ENCODE measurements at regions not wholly inside any gene's neighbourhood (a gene's known extent, or its start where the extent isn't known, plus 50 kb on each side); places are given as distances from the start of the nearest gene placed in this dataset.

DNA sequence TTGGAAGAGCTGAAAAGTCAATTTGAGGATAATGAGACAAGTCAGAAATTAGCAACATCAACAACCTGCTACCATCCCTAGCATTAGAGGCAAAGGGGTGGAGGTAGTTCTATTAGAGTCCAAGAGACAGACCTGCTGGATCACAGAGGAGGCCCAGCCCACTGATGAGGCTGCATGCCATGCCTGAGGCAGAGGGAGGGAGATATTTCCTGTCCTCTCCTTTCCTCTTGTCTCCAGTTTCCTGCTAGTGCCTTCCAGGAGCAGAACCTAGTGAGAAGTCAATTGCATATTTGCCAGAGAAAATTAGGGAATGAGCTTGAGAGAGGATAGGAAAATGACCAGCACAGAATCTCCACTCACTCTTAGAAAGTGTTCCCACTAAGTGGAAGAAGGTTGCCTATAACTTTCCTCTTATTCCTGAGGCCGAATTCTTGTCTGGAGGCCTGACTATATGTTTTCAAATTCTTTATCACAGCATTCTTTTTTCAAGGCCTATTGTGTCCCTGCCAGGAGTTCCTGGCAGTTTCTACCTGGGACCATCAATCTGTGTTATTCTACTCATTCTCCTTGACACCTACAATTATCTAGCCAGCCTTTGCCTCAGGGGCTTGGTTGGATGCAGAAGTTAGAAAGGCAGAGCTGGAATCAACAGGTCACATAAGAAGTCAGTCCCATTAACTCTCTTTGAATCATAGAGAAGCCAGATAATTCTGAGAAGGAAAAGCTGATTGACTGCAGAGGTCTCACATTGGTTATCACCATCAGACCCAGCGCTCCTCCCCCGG, 121.9 kb downstream of the EMP1 start:
- Histone ChIP-seq H3K4me1 (ENCODE audit: control insufficient read depth in 1 of 2, insufficient read depth in 2 of 2, low read length in 2 of 2) (no peaks in the 10 kb centered on the region), H3K9me3 (ENCODE audit: control insufficient read depth in 1 of 2, low read length in 2 of 2) (peaks cover 4 to 12% of the 10 kb centered on the region in 2 donors), H3K36me3 (ENCODE audit: control insufficient read depth in 1 of 2, insufficient read depth in 2 of 2, low read length in 2 of 2) (no peaks in the 10 kb centered on the region), H3K9ac (ENCODE audit: low read depth in 1 of 2, low read length in 2 of 2) (no peak overlapping the region), H3K4me3 (ENCODE audit: low read depth in 1 of 2, low read length in 2 of 2) (no peak overlapping the region), H3K27ac (ENCODE audit: low read depth, low read length) (no peak overlapping the region), H3K27me3 (ENCODE audit: control insufficient read depth in 1 of 2, insufficient read depth in 2 of 2, low read length in 2 of 2) (no peaks in the 10 kb centered on the region)

- Histone ChIP-seq H3K9ac (ENCODE audit: low read depth in 1 of 2, low read length in 2 of 2) (no peak overlapping the region), H3K4me3 (ENCODE audit: low read depth in 1 of 2, low read length in 2 of 2) (no peak overlapping the region), H3K36me3 (ENCODE audit: control insufficient read depth in 1 of 2, insufficient read depth in 2 of 2, low read length in 2 of 2) (no peaks in the 10 kb centered on the region), H3K4me1 (ENCODE audit: control insufficient read depth in 1 of 2, insufficient read depth in 2 of 2, low read length in 2 of 2) (no peaks in the 10 kb centered on the region), H3K27me3 (ENCODE audit: control insufficient read depth in 1 of 2, insufficient read depth in 2 of 2, low read length in 2 of 2) (no peaks in the 10 kb centered on the region), H3K27ac (ENCODE audit: low read depth, low read length) (no peak overlapping the region), H3K9me3 (ENCODE audit: control insufficient read depth in 1 of 2, low read length in 2 of 2) (peaks cover 4 to 12% of the 10 kb centered on the region in 2 donors)
Observed at GRCh38 chr12:13316587-13317246, 120.2 kb downstream of the EMP1 start.

GRCh38 chr12:13313886-13314285, 117.4 kb downstream of the EMP1 start:
- Histone ChIP-seq H3K36me3 (ENCODE audit: control insufficient read depth in 1 of 2, insufficient read depth in 2 of 2, low read length in 2 of 2) (no peaks in the 10 kb centered on the region), H3K4me1 (ENCODE audit: control insufficient read depth in 1 of 2, insufficient read depth in 2 of 2, low read length in 2 of 2) (no peaks in the 10 kb centered on the region), H3K9ac (ENCODE audit: low read depth in 1 of 2, low read length in 2 of 2) (no peak overlapping the region), H3K27me3 (ENCODE audit: control insufficient read depth in 1 of 2, insufficient read depth in 2 of 2, low read length in 2 of 2) (no peaks in the 10 kb centered on the region), H3K27ac (ENCODE audit: low read depth, low read length) (no peak overlapping the region), H3K4me3 (ENCODE audit: low read depth in 1 of 2, low read length in 2 of 2) (no peak overlapping the region), H3K9me3 (ENCODE audit: control insufficient read depth in 1 of 2, low read length in 2 of 2) (peaks cover 4 to 12% of the 10 kb centered on the region in 2 donors)

DNA sequence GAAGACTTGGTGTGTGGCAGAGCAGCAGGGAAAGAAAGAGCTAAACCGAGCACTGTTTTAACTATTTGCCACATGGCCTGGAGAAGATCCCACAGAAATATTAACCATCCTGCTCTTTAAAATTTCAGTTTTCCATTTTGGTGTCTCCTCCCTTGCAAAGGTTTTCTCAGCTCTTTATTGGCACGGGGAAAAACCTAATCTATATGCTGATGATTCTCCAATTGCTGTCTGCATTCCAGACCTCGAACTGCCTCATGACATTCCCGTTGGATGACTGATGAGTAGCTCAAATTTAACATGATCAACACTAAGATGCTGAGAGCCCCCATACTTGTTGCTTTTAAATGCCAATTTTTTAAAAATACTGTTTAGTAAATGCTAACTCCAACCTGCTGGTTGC, 115.0 kb downstream of the EMP1 start:
- Histone ChIP-seq H3K36me3 (ENCODE audit: control insufficient read depth in 1 of 2, insufficient read depth in 2 of 2, low read length in 2 of 2) (no peaks in the 10 kb centered on the region), H3K27me3 (ENCODE audit: control insufficient read depth in 1 of 2, insufficient read depth in 2 of 2, low read length in 2 of 2) (no peaks in the 10 kb centered on the region), H3K4me1 (ENCODE audit: control insufficient read depth in 1 of 2, insufficient read depth in 2 of 2, low read length in 2 of 2) (no peaks in the 10 kb centered on the region), H3K27ac (ENCODE audit: low read depth, low read length) (no peak overlapping the region), H3K9ac (ENCODE audit: low read depth in 1 of 2, low read length in 2 of 2) (no peak overlapping the region), H3K9me3 (ENCODE audit: control insufficient read depth in 1 of 2, low read length in 2 of 2) (peaks cover 0 to 5% of the 10 kb centered on the region in 2 donors), H3K4me3 (ENCODE audit: low read depth in 1 of 2, low read length in 2 of 2) (no peak overlapping the region)

DNA sequence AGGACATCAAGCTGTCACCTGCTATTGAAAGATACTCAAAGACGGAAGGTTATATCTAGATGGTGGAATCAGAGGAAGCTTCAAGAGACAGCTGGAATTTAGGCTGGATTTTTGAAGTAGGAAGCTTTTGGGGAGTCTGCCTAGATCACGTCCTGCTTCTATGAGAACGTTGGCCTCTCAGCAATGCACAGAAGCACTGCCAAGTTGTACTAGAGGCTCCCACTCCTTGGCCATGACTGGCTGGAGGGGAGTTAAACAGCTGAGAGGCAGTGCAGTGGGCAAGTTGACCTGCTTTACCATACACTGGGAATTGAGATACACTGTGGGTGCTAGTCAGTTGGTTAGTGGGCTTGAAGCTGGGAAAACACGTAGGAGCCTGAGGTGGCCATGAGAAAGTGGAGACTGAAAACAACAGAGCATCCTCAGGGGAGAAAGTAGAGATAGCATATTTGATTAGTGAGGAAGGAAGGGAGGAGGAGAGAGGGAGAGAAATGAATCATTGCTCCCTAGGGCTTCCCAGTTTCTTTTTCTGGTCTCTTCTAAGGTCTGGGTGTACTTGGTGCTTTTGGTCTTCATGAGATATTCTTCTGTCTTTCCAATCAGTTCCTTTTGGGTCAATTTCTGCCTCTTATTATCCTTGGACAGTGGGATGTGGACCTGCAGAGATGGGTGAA, 110.8 kb downstream of the EMP1 start:
- no peaks in the 10 kb centered on the region for H3K4me1 ChIP-seq (ENCODE audit: control insufficient read depth in 1 of 2, insufficient read depth in 2 of 2, low read length in 2 of 2)
- H3K9me3 ChIP-seq (ENCODE audit: control insufficient read depth in 1 of 2, low read length in 2 of 2), result no peaks in the 10 kb centered on the region
- no peaks in the 10 kb centered on the region for H3K27me3 ChIP-seq (ENCODE audit: control insufficient read depth in 1 of 2, insufficient read depth in 2 of 2, low read length in 2 of 2)
- no peak overlapping the region for H3K27ac ChIP-seq (ENCODE audit: low read depth, low read length)
- no peak overlapping the region for H3K4me3 ChIP-seq (ENCODE audit: low read depth in 1 of 2, low read length in 2 of 2)
- no peaks in the 10 kb centered on the region for H3K36me3 ChIP-seq (ENCODE audit: control insufficient read depth in 1 of 2, insufficient read depth in 2 of 2, low read length in 2 of 2)
- no peak overlapping the region for H3K9ac ChIP-seq (ENCODE audit: low read depth in 1 of 2, low read length in 2 of 2)

- H3K4me1 ChIP-seq (ENCODE audit: control insufficient read depth in 1 of 2, insufficient read depth in 2 of 2, low read length in 2 of 2), result no peaks in the 10 kb centered on the region
- H3K9me3 ChIP-seq (ENCODE audit: control insufficient read depth in 1 of 2, low read length in 2 of 2), result no peaks in the 10 kb centered on the region
- no peak overlapping the region for H3K4me3 ChIP-seq (ENCODE audit: low read depth in 1 of 2, low read length in 2 of 2)
- no peak overlapping the region for H3K9ac ChIP-seq (ENCODE audit: low read depth in 1 of 2, low read length in 2 of 2)
- H3K27ac ChIP-seq (ENCODE audit: low read depth, low read length), result no peak overlapping the region
- no peaks in the 10 kb centered on the region for H3K36me3 ChIP-seq (ENCODE audit: control insufficient read depth in 1 of 2, insufficient read depth in 2 of 2, low read length in 2 of 2)
- no peaks in the 10 kb centered on the region for H3K27me3 ChIP-seq (ENCODE audit: control insufficient read depth in 1 of 2, insufficient read depth in 2 of 2, low read length in 2 of 2)
Observed at GRCh38 chr12:13304924-13305323, 108.4 kb downstream of the EMP1 start.

DNA sequence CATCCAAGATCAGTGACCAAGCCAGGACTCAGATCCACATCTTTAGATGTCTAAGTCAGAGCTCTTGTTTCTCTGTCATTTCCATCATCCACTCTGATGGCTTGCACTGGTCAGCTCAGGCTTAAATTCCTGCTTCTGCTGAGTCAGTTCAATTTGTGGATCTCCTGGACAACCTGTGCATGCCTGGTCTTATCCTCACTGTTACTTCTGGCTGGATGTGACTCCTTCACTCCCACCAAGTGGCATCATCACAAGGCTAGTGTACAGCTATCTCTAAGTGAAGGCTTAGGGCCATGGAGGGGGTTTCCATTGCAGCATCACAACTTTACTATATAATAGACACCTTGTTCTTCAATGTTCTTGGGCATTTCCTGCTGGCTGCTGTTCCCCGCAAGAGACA, 102.9 kb downstream of the EMP1 start:
- no peaks in the 10 kb centered on the region for H3K36me3 ChIP-seq (ENCODE audit: control insufficient read depth in 1 of 2, insufficient read depth in 2 of 2, low read length in 2 of 2)
- H3K27ac ChIP-seq (ENCODE audit: low read depth, low read length), result no peak overlapping the region
- no peaks in the 10 kb centered on the region for H3K9me3 ChIP-seq (ENCODE audit: control insufficient read depth in 1 of 2, low read length in 2 of 2)
- peaks cover 0 to 3% of the 10 kb centered on the region in 2 donors for H3K27me3 ChIP-seq (ENCODE audit: control insufficient read depth in 1 of 2, insufficient read depth in 2 of 2, low read length in 2 of 2)
- H3K9ac ChIP-seq (ENCODE audit: low read depth in 1 of 2, low read length in 2 of 2), result no peak overlapping the region
- no peak overlapping the region for H3K4me3 ChIP-seq (ENCODE audit: low read depth in 1 of 2, low read length in 2 of 2)
- H3K4me1 ChIP-seq (ENCODE audit: control insufficient read depth in 1 of 2, insufficient read depth in 2 of 2, low read length in 2 of 2), result no peaks in the 10 kb centered on the region

GRCh38 chr12:13293096-13293495, 96.6 kb downstream of the EMP1 start:
- no peak overlapping the region for H3K4me3 ChIP-seq (ENCODE audit: low read depth in 1 of 2, low read length in 2 of 2)
- H3K9ac ChIP-seq (ENCODE audit: low read depth in 1 of 2, low read length in 2 of 2), result no peak overlapping the region
- H3K4me1 ChIP-seq (ENCODE audit: control insufficient read depth in 1 of 2, insufficient read depth in 2 of 2, low read length in 2 of 2), result no peaks in the 10 kb centered on the region
- H3K36me3 ChIP-seq (ENCODE audit: control insufficient read depth in 1 of 2, insufficient read depth in 2 of 2, low read length in 2 of 2), result no peaks in the 10 kb centered on the region
- peaks cover 0 to 3% of the 10 kb centered on the region in 2 donors for H3K27me3 ChIP-seq (ENCODE audit: control insufficient read depth in 1 of 2, insufficient read depth in 2 of 2, low read length in 2 of 2)
- H3K9me3 ChIP-seq (ENCODE audit: control insufficient read depth in 1 of 2, low read length in 2 of 2), result no peaks in the 10 kb centered on the region
- H3K27ac ChIP-seq (ENCODE audit: low read depth, low read length), result no peak overlapping the region

GRCh38 chr12:13289653-13290289, 93.2 kb downstream of the EMP1 start:
- Histone ChIP-seq H3K27ac (ENCODE audit: low read depth, low read length) (no peak overlapping the region), H3K27me3 (ENCODE audit: control insufficient read depth in 1 of 2, insufficient read depth in 2 of 2, low read length in 2 of 2) (no peaks in the 10 kb centered on the region), H3K9me3 (ENCODE audit: control insufficient read depth in 1 of 2, low read length in 2 of 2) (no peaks in the 10 kb centered on the region), H3K4me1 (ENCODE audit: control insufficient read depth in 1 of 2, insufficient read depth in 2 of 2, low read length in 2 of 2) (no peaks in the 10 kb centered on the region), H3K4me3 (ENCODE audit: low read depth in 1 of 2, low read length in 2 of 2) (no peak overlapping the region), H3K9ac (ENCODE audit: low read depth in 1 of 2, low read length in 2 of 2) (no peak overlapping the region), H3K36me3 (ENCODE audit: control insufficient read depth in 1 of 2, insufficient read depth in 2 of 2, low read length in 2 of 2) (no peaks in the 10 kb centered on the region)
